ENCODE measurements at regions not wholly inside any gene's neighbourhood (a gene's known extent, or its start where the extent isn't known, plus 50 kb on each side); places are given as distances from the start of the nearest gene placed in this dataset.
"Not testable (repeated sequence)": the region's sequence is repeated elsewhere in the genome, so short reads cannot be mapped to it uniquely, and the experiment has no call there.

- DNase-seq, result no peak
Measured at GRCh38 chr10:76657337-76658012, 980.1 kb downstream of the KCNMA1 start.

DNA sequence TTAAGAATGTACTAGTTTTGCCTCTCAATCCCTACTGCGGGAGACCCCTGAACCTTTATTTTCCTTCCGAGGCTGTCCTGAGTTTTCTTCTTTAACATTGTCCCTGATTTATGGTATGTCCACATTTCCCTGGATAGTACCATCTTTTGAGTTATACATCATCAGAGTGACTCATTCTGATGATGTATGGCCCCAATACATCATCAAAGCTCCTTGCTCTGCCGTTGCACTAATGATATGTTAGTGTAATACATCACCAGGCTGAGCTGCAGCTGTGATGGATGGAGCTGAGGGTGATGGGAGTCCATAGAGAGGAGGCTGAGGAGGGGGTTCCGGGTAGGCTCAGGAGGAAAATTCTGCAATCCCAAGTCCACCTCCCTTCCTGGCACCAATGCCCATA lies 986.5 kb downstream of the KCNMA1 start:
- DNase-seq, result no peak

GRCh38 chr10:76649723-76650127 lies 987.9 kb downstream of the KCNMA1 start:
- no peak for DNase-seq

DNA sequence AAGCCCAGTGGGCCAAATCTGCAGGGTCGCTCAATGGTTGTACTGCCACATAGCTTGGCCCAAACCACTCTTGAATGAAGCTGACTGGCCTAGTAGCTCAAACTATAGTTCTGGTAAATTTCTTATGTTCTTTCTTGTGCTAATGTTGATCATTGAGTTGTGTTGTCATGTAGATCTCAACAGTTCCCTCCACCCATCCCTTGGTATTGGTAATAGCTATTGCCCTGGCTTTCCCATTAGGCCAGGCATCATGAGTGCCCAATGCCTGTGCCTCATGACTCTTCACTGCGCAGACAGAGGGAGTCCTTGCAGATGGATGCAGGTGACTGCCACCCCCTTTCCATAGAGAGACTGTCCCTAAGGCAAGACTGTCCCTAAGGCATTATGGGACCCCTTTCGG lies 988.4 kb downstream of the KCNMA1 start:
- no peak for DNase-seq

DNA sequence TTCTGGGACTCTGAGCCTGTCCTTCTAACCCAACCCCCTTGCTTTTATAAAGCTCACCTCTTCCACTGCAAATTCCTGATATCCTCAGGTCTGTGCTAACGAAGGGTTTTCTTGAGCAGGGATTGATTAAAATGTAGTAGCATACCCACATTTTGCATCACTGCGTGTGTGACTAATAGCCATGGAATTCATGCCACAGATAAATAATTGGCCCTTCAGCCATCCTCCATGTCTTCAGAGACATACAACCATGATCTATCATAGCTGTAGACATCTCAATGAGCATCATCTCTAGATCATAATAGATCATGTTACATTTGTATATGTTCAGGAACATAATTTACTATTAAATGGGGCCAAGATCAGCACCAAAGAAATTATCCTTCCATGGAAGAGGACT lies 990.3 kb downstream of the KCNMA1 start:
- no peak for DNase-seq

GRCh38 chr10:76645341-76645740 lies 992.3 kb downstream of the KCNMA1 start:
- DNase-seq, result no peak

DNA sequence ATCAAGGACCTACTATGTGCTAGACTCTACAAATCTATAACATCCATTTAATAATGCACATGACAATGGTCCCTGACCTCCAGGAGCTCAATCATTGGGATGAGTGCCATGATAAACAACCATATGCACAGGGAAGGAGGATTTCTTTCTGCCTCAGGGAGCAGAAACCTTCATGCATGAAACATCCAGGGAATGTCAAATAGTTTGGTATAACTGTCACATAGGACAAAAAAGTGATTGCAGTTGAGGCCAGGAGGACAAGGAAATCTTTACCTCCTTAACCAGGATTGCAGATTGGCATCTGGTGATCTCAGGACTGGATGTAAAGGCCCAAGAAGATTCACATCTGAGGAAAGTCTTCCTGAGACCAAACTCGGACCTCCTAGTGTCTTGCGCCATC lies 993.1 kb downstream of the KCNMA1 start:
- no peak for DNase-seq

DNA sequence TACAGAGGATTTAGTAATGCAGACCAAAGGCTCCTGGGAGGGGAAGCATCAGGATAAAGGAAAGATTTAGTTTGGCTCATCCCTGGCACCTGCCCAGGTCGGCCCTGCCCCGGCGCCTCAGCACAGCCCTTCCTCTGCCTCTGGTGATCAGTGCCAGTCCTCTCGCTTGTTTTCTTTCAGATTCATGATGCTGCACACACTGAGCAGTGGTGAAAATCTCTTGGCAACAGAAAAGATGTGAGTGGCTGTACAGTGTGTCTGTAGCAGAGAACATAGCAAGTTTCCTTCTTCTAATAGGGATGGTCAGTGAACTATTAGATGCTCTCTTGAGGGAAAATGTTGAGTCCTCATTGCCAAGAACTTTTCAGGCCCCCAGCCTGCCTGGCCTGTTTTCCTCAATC lies 994.1 kb downstream of the KCNMA1 start:
- peak; percentile 46 for DNase-seq

GRCh38 chr10:76642358-76642757 lies 995.2 kb downstream of the KCNMA1 start:
- DNase-seq, result no peak

- no peak for DNase-seq
Measured at GRCh38 chr10:76641215-76641614, 996.4 kb downstream of the KCNMA1 start.

DNA sequence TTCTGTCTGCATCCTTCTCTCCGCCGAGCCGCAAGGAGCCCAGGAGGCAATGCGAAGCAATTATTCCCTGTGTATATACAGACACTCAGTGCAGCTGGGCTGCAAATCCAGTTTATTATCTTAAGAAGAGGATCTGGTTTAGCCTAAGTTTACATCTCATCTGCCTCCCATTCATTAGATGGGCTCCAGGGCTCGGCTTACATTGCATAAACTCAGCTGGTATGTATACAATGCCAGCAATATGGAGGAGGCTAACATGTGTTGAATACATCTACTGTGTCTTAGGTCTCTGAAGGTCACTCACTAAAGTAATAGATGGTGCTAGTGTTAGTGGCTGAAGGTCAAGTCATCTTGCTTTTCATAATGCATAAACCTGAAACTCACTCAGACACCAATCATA lies 996.8 kb downstream of the KCNMA1 start:
- no peak for DNase-seq

DNA sequence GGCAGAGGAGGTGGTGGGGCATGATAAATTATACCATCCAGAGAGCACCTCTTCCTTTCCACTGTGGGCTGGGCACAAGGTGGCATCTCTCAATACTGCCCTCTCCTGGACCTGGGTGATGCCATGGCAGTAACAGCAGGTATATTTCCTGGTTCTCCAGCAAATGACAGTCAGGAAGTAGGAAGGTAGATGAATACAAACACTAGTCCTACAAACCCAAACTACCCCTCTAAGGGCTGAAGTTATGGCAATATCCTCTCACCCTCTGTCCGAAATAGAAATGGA lies 1004.9 kb downstream of the KCNMA1 start:
- no peak for DNase-seq

GRCh38 chr10:76631884-76632766 lies 1005.5 kb downstream of the KCNMA1 start:
- DNase-seq, result no peak

GRCh38 chr10:76631036-76631670 lies 1006.5 kb downstream of the KCNMA1 start:
- no peak for DNase-seq

- DNase-seq, result no peak
Measured at GRCh38 chr10:76628801-76629200, 1008.8 kb downstream of the KCNMA1 start.

DNA sequence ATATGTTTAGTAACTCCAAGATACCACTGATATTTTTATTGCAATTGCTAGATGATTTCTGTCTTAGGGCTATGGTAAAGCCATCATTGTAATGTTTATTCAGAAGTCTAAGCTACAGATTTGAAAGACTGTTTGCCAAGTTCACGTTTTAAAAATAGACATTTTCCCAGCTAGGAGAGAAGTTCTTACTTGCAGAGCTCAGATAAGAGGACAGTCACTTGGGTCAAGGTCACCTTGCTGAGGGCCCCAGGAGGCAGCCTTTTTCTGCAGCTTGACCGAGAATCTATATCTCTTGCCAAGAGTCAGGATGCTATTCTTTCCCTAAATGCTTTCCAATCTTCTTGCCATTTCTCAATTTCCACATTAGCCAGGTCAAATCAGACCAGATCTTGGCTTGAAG lies 1011.2 kb downstream of the KCNMA1 start:
- no peak for DNase-seq

GRCh38 chr10:76624470-76624869 lies 1013.1 kb downstream of the KCNMA1 start:
- DNase-seq, result no peak

GRCh38 chr10:76621886-76622620 lies 1015.6 kb downstream of the KCNMA1 start:
- no peak for DNase-seq

GRCh38 chr10:76618641-76619040 lies 1019.0 kb downstream of the KCNMA1 start:
- no peak for DNase-seq

- no peak for DNase-seq
Measured at GRCh38 chr10:76618171-76618570, 1019.4 kb downstream of the KCNMA1 start.

GRCh38 chr10:76616666-76617065 lies 1020.9 kb downstream of the KCNMA1 start:
- DNase-seq, result not testable (repeated sequence)

DNA sequence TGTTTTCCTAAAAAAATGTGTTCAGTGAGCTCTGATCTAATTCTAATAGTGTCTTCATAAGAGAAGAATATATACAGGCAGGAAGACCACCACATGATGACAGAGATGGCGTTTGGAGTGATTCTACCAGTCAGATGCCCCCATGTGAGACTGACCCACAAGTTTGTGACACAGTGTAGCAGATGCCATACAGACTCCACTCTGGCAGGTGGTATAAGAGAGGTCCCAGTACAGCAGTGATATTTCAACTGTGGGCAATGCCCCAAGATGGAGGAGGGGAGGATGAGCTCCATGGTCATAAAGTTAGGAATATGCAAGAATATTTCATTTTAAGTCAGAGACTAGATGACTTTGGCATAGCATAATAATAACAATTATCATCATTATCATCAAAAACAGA lies 1022.6 kb downstream of the KCNMA1 start:
- no peak for DNase-seq
